ENCODE measurements at regions not wholly inside any gene's neighbourhood (a gene's known extent, or its start where the extent isn't known, plus 50 kb on each side); places are given as distances from the start of the nearest gene placed in this dataset.

GRCh38 chr6:40710626-40711330 is 123.6 kb upstream of the LRFN2 start (continued):
- TF ChIP-seq ZHX1 (CRISPR knock-in tag; IDR thresholded peaks at IDR 0.05; ENCODE audit: low read depth) = no peak
- TF ChIP-seq CERS6 (CRISPR knock-in tag; IDR thresholded peaks at IDR 0.05) = no peak

- no peak for TF ChIP-seq ZNF160 (CRISPR knock-in tag; IDR thresholded peaks at IDR 0.05)
- no peak for TF ChIP-seq TAF15 (IDR thresholded peaks at IDR 0.05; ENCODE audit: low read depth, low read length, poor library complexity, severe bottlenecking)
- TF ChIP-seq ZNF451 (CRISPR knock-in tag; IDR thresholded peaks at IDR 0.05) = no peak
- no peak for TF ChIP-seq TERF1 (CRISPR knock-in tag; IDR thresholded peaks at IDR 0.05)
- TF ChIP-seq YY1 (IDR thresholded peaks at IDR 0.05; ENCODE audit: insufficient read depth, insufficient replicate concordance, low read depth, low read length) = no peak
- no peak for TF ChIP-seq SATB2 (CRISPR knock-in tag; IDR thresholded peaks at IDR 0.05)
- no peak for TF ChIP-seq ZNF879 (CRISPR knock-in tag; IDR thresholded peaks at IDR 0.05)
- no peak for TF ChIP-seq ZNF142 (CRISPR knock-in tag; IDR thresholded peaks at IDR 0.05)
- no peak for TF ChIP-seq GABPA (IDR thresholded peaks at IDR 0.05; ENCODE audit: low read depth, low read length)
- no peak for TF ChIP-seq GABPA (CRISPR knock-in tag; IDR thresholded peaks at IDR 0.05; ENCODE audit: low read depth)
- WGBS (ENCODE audit: low lambda C conversion rate) = 28% methylated on average over 4 of the region's 4 CpGs
- FAIRE-seq (no peak), DNase-seq (ENCODE audit: low spot score) (no peak), ATAC-seq (no peak)
- H3K4me1 ChIP-seq (ENCODE audit: insufficient read depth, low read length) = no peaks in the 10 kb centered on the region
- peaks cover 4 to 24% of the 10 kb centered on the region in 2 experiments; a peak in 4 of 5 replicates for H3K27me3 ChIP-seq (ENCODE audit: control insufficient read depth in 1 of 2, insufficient read depth in 2 of 2, low read length in 2 of 2)
- CTCF ChIA-PET (ENCODE audit: low intra/inter-chr PET ratio, low total read pairs) = no interaction called here
- no peaks in the 10 kb centered on the region for H3K79me2 ChIP-seq (ENCODE audit: insufficient read depth, low read length)
- in situ Hi-C loops (cut with HindIII; ENCODE audit: extremely low pct_ligation_motif_present, low pct_unique_long_range_greater_than_20kb) (no loop called here), intact Hi-C loops (cut with micrococcal nuclease; ENCODE audit: unreplicated experiment) (no loop called here)
- BruUV-seq (replicated peaks) = no TSS peak
- no peak overlapping the region for H3K27ac ChIP-seq (ENCODE audit: extremely low read length, insufficient read depth, low read length)
- H3K4me2 ChIP-seq (ENCODE audit: low read depth, low read length) = no peak overlapping the region
- no peak overlapping the region for H3K9ac ChIP-seq (ENCODE audit: insufficient read depth, low read depth, low read length)
- no peaks in the 10 kb centered on the region for H3K9me3 ChIP-seq (ENCODE audit: low read length)
- H3K36me3 ChIP-seq (replicated peaks in 1 of 2; ENCODE audit: control insufficient read depth in 1 of 2, insufficient read depth in 2 of 2, low read length in 2 of 2) = no peaks in the 10 kb centered on the region
- H3K4me3 ChIP-seq (replicated peaks in 1 of 3; ENCODE audit: insufficient read depth in 1 of 3, low read depth in 2 of 3, low read length in 3 of 3) = no peak overlapping the region
- H4K20me1 ChIP-seq (ENCODE audit: insufficient read depth, low read length) = no peaks in the 10 kb centered on the region
- POLR2A ChIA-PET = no interaction called here
- H2AFZ ChIP-seq (ENCODE audit: low read length) = no peak overlapping the region
Observed at GRCh38 chr6:40708049-40708448, 120.9 kb upstream of the LRFN2 start.
